Heart left ventricle (tissue), 16 donors: ENCODE measurements at regions not wholly inside any gene's neighbourhood (a gene's known extent, or its start where the extent isn't known, plus 50 kb on each side); places are given as distances from the start of the nearest gene placed in this dataset.
A peak's percentile ranks its signal among the peaks of the same experiment; 100 is the strongest.

Source experiments
- ATAC-seq, 4 donors: fragments of 200-7000 bp; cut with Tn5 transposase; one replicate each; pipeline ENCODE4 v1.9.1; 2020 to 2022; ENCODE audit warnings: moderate library complexity in 4 of 4, mild to moderate bottlenecking in 3 of 4, moderate number of reproducible peaks in 1 of 4
- DNase-seq, 5 donors: peaks; one replicate each; pipeline ENCODE4 v3.0.0-alpha.2; 2020
- H3K27ac ChIP-seq, 12 donors: fragments of 200-600 bp; sonication (generic) in 4 of 12; one replicate each; pipeline versions ENCODE4 v1.5.0 to v1.8.0; 2016 to 2022; ENCODE audit warnings: mild to moderate bottlenecking in 2 of 12
- H3K27me3 ChIP-seq, 9 donors: fragments of 200-600 bp; sonication (generic) in 2 of 9; one replicate each; pipeline versions ENCODE4 v1.5.1 to v1.8.0; 2016 to 2022; ENCODE audit warnings: mild to moderate bottlenecking in 3 of 9
- H3K36me3 ChIP-seq, 9 donors: fragments of 200-600 bp; sonication (generic) in 2 of 9; one replicate each; pipeline versions ENCODE4 v1.5.0 to v1.8.0; 2018 to 2022; ENCODE audit warnings: mild to moderate bottlenecking in 2 of 9
- H3K4me1 ChIP-seq, 12 donors: fragments of 200-600 bp; sonication (generic) in 4 of 12; one replicate each; pipeline versions ENCODE4 v1.5.0 to v1.8.0; 2016 to 2022; ENCODE audit warnings: mild to moderate bottlenecking in 3 of 12
- H3K4me3 ChIP-seq, 12 donors: fragments of 200-600 bp; sonication (generic) in 4 of 12; one replicate each; pipeline versions ENCODE4 v1.5.0 to v1.8.0; 2017 to 2022; ENCODE audit warnings: mild to moderate bottlenecking in 9 of 12, moderate library complexity in 4 of 12
- H3K9me3 ChIP-seq, 12 donors: fragments of 200-600 bp; sonication (generic) in 4 of 12; one replicate each; pipeline versions ENCODE4 v1.5.0 to v1.8.0; 2016 to 2022; ENCODE audit warnings: mild to moderate bottlenecking in 1 of 12
- POLR2A ChIP-seq, 2 donors: fragments of 450-650 bp; IDR thresholded peaks; one replicate each; pipeline ENCODE4 v1.6.1; 2017; ENCODE audit warnings: antibody characterized with exemption in 2 of 2, mild to moderate bottlenecking in 2 of 2, moderate library complexity in 2 of 2
- WGBS, 4 donors: extraction: QIAGEN DNeasy Blood & Tissue Kit in 2 of 4; methylation state at CpG; one replicate each; pipeline versions ENCODE4 v1.1.5 to v1.1.7; 2013 to 2018; 5-methylcytosine and 5-hydroxymethylcytosine counted together
- intact Hi-C, 10 donors: fragments of 100-400 bp; cut with DNase I; formaldehyde crosslinking; loops; one replicate each; pipeline versions ENCODE4 v1.11.1 to v1.14.2; 2022
- TF ChIP-seq, protein P1 (sequence below), 12 donors: fragments of 200-600 bp; sonication (generic) in 4 of 12; IDR thresholded peaks; one replicate each; pipeline versions ENCODE4 v1.5.0 to v1.8.0; 2018 to 2022; ENCODE audit warnings: antibody characterized with exemption in 12 of 12, mild to moderate bottlenecking in 5 of 12
- donor health status: ischemic (EF 13 %, LVEDD 7.1; RV severe dilation, severe dysfunction).
- donor health status: healthy with polysubstance abuse.
- donor health status: DM: no; HTN: yes; CAD: no.
- donor health status: DM: no; HTN: no; CAD: no.
- donor health status: ischemic (EF 25% LVEDD 6.9; RV normal size, moderate dysfunction).
- donor health status: ischemic (EF 25% LVEDD 5.7; RV mildly dilated, moderate dysfunction).
- donor health status: healthy.
- donor health status: DM: yes; HTN: yes; CAD: no.
- donor health status: ischemic (EF 35%, LVEDD 5.7; RV mildly dilated, moderate dysfunction).
- donor health status: nonischemic (EF 11% LVEDD 7.7; RV severe dilation, severe dysfunction).
- donor health status: DM: yes; HTN: yes; CAD: no.
- donor health status: PGD.
- donor health status: ischemic (EF 29% LVEDD 5.4; RV normal size, mild dysfunction).
- donor health status: nonischemic (EF 23%, LVEDD 6.1; RV moderate dilation, normal function).

DNA sequence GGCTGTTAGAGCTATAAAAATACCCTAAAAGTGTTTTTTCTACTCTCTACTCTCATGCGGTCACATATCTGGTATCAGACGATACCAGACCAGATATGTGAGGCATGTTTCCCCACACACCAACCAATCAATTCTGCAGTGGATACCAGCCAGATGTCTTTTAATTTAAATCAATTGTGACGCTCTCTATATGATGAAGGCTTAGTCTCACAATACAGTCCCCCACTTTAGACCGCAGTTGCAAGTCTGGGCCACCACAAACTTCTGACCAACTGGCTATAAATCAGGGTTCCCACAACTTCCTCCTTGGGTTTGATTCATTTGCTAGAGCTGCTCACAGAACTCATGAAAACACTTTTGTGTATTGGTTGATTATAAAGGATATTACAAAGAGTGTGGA is 586.1 kb upstream of the ZP4 start:
- Histone ChIP-seq H3K9me3 (no peaks in the 10 kb centered on the region), H3K27ac (no peak overlapping the region), H3K36me3 (no peaks in the 10 kb centered on the region), H3K27me3 (peaks cover 0 to 8% (median 0%) of the 10 kb centered on the region in 9 donors), H3K4me3 (no peak overlapping the region), H3K4me1 (no peaks in the 10 kb centered on the region)
- intact Hi-C loops: no loop called here
- WGBS, 4 donors: 64 to 79% (median 72%) methylated on average over 4 of the region's 4 CpGs
- ATAC-seq: no peak
- DNase-seq: no peak
- TF ChIP-seq, protein P1, sequence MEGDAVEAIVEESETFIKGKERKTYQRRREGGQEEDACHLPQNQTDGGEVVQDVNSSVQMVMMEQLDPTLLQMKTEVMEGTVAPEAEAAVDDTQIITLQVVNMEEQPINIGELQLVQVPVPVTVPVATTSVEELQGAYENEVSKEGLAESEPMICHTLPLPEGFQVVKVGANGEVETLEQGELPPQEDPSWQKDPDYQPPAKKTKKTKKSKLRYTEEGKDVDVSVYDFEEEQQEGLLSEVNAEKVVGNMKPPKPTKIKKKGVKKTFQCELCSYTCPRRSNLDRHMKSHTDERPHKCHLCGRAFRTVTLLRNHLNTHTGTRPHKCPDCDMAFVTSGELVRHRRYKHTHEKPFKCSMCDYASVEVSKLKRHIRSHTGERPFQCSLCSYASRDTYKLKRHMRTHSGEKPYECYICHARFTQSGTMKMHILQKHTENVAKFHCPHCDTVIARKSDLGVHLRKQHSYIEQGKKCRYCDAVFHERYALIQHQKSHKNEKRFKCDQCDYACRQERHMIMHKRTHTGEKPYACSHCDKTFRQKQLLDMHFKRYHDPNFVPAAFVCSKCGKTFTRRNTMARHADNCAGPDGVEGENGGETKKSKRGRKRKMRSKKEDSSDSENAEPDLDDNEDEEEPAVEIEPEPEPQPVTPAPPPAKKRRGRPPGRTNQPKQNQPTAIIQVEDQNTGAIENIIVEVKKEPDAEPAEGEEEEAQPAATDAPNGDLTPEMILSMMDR (IDR thresholded peaks at IDR 0.05): no peak
- no peak for TF ChIP-seq POLR2A (IDR thresholded peaks at IDR 0.05)

DNA sequence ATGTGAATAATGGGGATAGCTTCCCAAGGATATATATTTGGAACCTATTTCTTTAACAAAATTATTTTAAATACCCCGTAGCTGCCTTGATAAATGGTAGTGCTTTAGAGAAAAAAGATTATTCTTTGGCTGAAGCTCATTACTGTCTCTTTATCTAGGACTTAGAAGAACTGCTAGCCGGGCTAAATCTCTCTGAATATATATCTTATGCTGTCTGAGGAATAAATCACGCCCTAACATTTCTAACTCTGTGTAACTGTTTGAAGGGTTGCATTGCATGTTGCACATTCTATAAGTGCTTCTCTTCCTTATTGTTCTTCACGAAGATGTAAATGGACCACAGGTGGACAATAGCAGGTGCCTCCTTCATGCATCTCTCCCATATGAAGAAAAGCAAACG is 585.0 kb upstream of the ZP4 start:
- TF ChIP-seq, protein P1 (IDR thresholded peaks at IDR 0.05): no peak
- no peak for TF ChIP-seq POLR2A (IDR thresholded peaks at IDR 0.05)
- H3K4me3 ChIP-seq: no peak overlapping the region
- peaks cover 0 to 8% (median 0%) of the 10 kb centered on the region in 9 donors for H3K27me3 ChIP-seq
- no peaks in the 10 kb centered on the region for H3K4me1 ChIP-seq
- intact Hi-C loops: no loop called here
- 65 to 72% (median 66%) methylated on average over 5 of the region's 5 CpGs for WGBS, 4 donors
- DNase-seq: no peak
- H3K36me3 ChIP-seq: no peaks in the 10 kb centered on the region
- H3K9me3 ChIP-seq: no peaks in the 10 kb centered on the region
- no peak for ATAC-seq
- H3K27ac ChIP-seq: no peak overlapping the region

DNA sequence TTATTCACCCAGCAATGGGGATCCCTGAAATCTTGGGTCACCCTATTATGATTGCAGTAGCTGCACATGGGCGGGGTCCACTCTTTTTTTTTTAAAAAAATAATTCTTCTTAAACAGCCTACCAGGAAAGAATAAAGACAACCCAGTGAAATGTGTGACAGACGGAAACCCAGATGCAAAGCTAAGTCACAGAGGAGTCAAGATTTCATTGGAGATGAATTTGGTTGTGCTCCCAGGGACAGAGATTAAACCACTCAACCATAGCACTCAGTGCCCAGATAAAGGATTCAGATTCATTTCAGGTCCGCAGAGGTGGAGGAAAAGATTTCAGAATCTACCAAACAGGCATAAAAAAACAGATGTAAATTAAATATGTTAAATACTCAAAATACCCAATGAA is 583.5 kb upstream of the ZP4 start:
- ATAC-seq (no peak), DNase-seq (no peak)
- WGBS, 4 donors: 21 to 71% (median 23%) methylated on average over 3 of the region's 3 CpGs
- Histone ChIP-seq H3K27ac (no peak overlapping the region), H3K4me1 (no peaks in the 10 kb centered on the region), H3K9me3 (no peaks in the 10 kb centered on the region), H3K4me3 (no peak overlapping the region), H3K36me3 (no peaks in the 10 kb centered on the region), H3K27me3 (peaks cover 0 to 8% (median 0%) of the 10 kb centered on the region in 9 donors)
- TF ChIP-seq POLR2A (IDR thresholded peaks at IDR 0.05): no peak
- TF ChIP-seq, protein P1 (IDR thresholded peaks at IDR 0.05): no peak
- intact Hi-C loops: no loop called here

DNA sequence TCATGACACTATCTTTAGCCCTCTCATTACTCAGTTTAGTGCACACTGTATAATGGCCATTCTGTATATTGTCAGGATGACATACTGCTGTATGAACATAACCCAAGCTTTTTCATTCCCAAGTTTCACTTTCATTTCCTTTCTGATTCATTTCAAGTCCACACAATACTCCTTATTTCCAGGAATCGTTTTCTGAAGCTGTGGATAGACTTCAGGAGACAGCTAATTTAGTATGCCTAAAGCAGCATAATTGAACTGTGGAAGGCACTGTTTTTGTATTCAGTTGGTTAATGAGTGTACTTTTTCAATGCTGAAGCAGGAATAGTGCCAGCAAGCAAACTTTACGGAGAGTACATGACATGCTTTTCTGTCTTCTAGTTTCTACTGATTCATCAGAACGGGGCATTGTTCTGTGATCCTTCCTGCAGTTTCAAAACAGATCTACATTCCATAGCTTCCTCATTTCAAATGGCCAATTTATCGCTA is 578.5 kb upstream of the ZP4 start:
- no peaks in the 10 kb centered on the region for H3K4me1 ChIP-seq
- ATAC-seq: no peak
- DNase-seq: no peak
- H3K27ac ChIP-seq: no peak overlapping the region
- H3K27me3 ChIP-seq: peaks cover 0 to 8% (median 0%) of the 10 kb centered on the region in 9 donors
- no peaks in the 10 kb centered on the region for H3K9me3 ChIP-seq
- H3K36me3 ChIP-seq: no peaks in the 10 kb centered on the region
- intact Hi-C loops: no loop called here
- 63 to 78% (median 74%) methylated on average over 4 of the region's 4 CpGs for WGBS, 4 donors
- TF ChIP-seq, protein P1 (IDR thresholded peaks at IDR 0.05): no peak
- no peak for TF ChIP-seq POLR2A (IDR thresholded peaks at IDR 0.05)
- H3K4me3 ChIP-seq: peak overlapping the region in 2 of 12 donors; percentile 1 to 9
